Thymus (tissue), 11 donors: ENCODE measurements at regions not wholly inside any gene's neighbourhood (a gene's known extent, or its start where the extent isn't known, plus 50 kb on each side); places are given as distances from the start of the nearest gene placed in this dataset.

Experiments used
- DNase-seq, 9 donors: peaks; one replicate each; pipeline ENCODE4 v3.0.0-alpha.2; 2013; ENCODE audit warnings: low spot score in 9 of 9, low read depth in 6 of 9, missing footprints in 1 of 9
- H3K27ac ChIP-seq, 2 donors: one replicate each; pipeline ENCODE4 v1.5.1; 2013; ENCODE audit warnings: control low read depth in 1 of 2, low read depth in 1 of 2, low read length in 1 of 2, mild to moderate bottlenecking in 1 of 2, moderate library complexity in 1 of 2
- H3K27me3 ChIP-seq, 2 donors: one replicate each; pipeline ENCODE4 v1.5.1; 2013; ENCODE audit warnings: low read length in 1 of 2; ENCODE audit not compliant: control insufficient read depth in 2 of 2, insufficient read depth in 1 of 2
- H3K36me3 ChIP-seq, 2 donors: one replicate each; pipeline ENCODE4 v1.5.1; 2013; ENCODE audit warnings: low read length in 1 of 2, mild to moderate bottlenecking in 1 of 2, moderate library complexity in 1 of 2; ENCODE audit not compliant: control insufficient read depth in 2 of 2, insufficient read depth in 2 of 2
- H3K4me1 ChIP-seq, 2 donors: one replicate each; pipeline ENCODE4 v1.5.1; 2013; ENCODE audit warnings: low read length in 2 of 2; ENCODE audit not compliant: control insufficient read depth in 2 of 2, insufficient read depth in 2 of 2
- H3K4me3 ChIP-seq, 2 donors: one replicate each; pipeline ENCODE4 v1.5.1; 2013; ENCODE audit warnings: low read length in 2 of 2, control low read depth in 1 of 2, mild to moderate bottlenecking in 1 of 2
- H3K9me3 ChIP-seq, 2 donors: one replicate each; pipeline ENCODE4 v1.5.1; 2013; ENCODE audit warnings: low read length in 1 of 2, mild to moderate bottlenecking in 1 of 2; ENCODE audit not compliant: control insufficient read depth in 2 of 2, insufficient read depth in 1 of 2
- WGBS: extraction: QIAGEN DNeasy Blood & Tissue Kit; methylation state at CpG from one replicate; pipeline ENCODE4 v1.1.7; 2013; 5-methylcytosine and 5-hydroxymethylcytosine counted together
- donor health status: healthy.

- Histone ChIP-seq H3K4me3 (no peak overlapping the region), H3K9me3 (no peaks in the 10 kb centered on the region), H3K36me3 (no peaks in the 10 kb centered on the region), H3K27ac (no peak overlapping the region), H3K4me1 (no peaks in the 10 kb centered on the region), H3K27me3 (no peaks in the 10 kb centered on the region)
- 76% methylated on average over 2 of the region's 2 CpGs for whole genome bisulfite sequencing
- DNase-seq = no peak
Observed at GRCh38 chr15:53247041-53247708, 457.0 kb upstream of the ONECUT1 start.

- Histone ChIP-seq H3K27me3 (no peaks in the 10 kb centered on the region), H3K4me1 (no peaks in the 10 kb centered on the region), H3K4me3 (no peak overlapping the region), H3K9me3 (no peaks in the 10 kb centered on the region), H3K36me3 (no peaks in the 10 kb centered on the region), H3K27ac (no peak overlapping the region)
- 100% methylated on average over 1 of the region's 1 CpG for WGBS
- no peak for DNase-seq
Observed at GRCh38 chr15:53246404-53246803, 456.3 kb upstream of the ONECUT1 start.

- Histone ChIP-seq H3K4me1 (no peaks in the 10 kb centered on the region), H3K36me3 (no peaks in the 10 kb centered on the region), H3K4me3 (no peak overlapping the region), H3K27ac (no peak overlapping the region), H3K9me3 (no peaks in the 10 kb centered on the region), H3K27me3 (no peaks in the 10 kb centered on the region)
- no peak for DNase-seq
- WGBS = 21% methylated on average over 2 of the region's 2 CpGs
Observed at GRCh38 chr15:53233801-53234200, 443.7 kb upstream of the ONECUT1 start.

GRCh38 chr15:53230473-53230872, 440.3 kb upstream of the ONECUT1 start:
- no peak overlapping the region for H3K4me3 ChIP-seq
- H3K4me1 ChIP-seq = no peaks in the 10 kb centered on the region
- WGBS = 90% methylated on average over 1 of the region's 1 CpG
- no peaks in the 10 kb centered on the region for H3K27me3 ChIP-seq
- no peak for DNase-seq
- no peak overlapping the region for H3K27ac ChIP-seq
- H3K9me3 ChIP-seq = no peaks in the 10 kb centered on the region
- H3K36me3 ChIP-seq = no peaks in the 10 kb centered on the region

GRCh38 chr15:53226559-53226958, 436.4 kb upstream of the ONECUT1 start:
- no peak for DNase-seq
- H3K36me3 ChIP-seq = no peaks in the 10 kb centered on the region
- no peaks in the 10 kb centered on the region for H3K4me1 ChIP-seq
- WGBS = 38% methylated on average over 2 of the region's 2 CpGs
- H3K4me3 ChIP-seq = no peak overlapping the region
- H3K27ac ChIP-seq = no peak overlapping the region
- no peaks in the 10 kb centered on the region for H3K27me3 ChIP-seq
- H3K9me3 ChIP-seq = no peaks in the 10 kb centered on the region

GRCh38 chr15:53225781-53226180, 435.6 kb upstream of the ONECUT1 start:
- Histone ChIP-seq H3K36me3 (no peaks in the 10 kb centered on the region), H3K4me3 (no peak overlapping the region), H3K27me3 (no peaks in the 10 kb centered on the region), H3K9me3 (no peaks in the 10 kb centered on the region), H3K27ac (no peak overlapping the region), H3K4me1 (no peaks in the 10 kb centered on the region)
- 88% methylated on average over 3 of the region's 3 CpGs for WGBS
- DNase-seq = no peak

GRCh38 chr15:53224371-53224770, 434.2 kb upstream of the ONECUT1 start:
- Histone ChIP-seq H3K27ac (no peak overlapping the region), H3K27me3 (no peaks in the 10 kb centered on the region), H3K4me3 (no peak overlapping the region), H3K9me3 (no peaks in the 10 kb centered on the region), H3K4me1 (no peaks in the 10 kb centered on the region), H3K36me3 (no peaks in the 10 kb centered on the region)
- DNase-seq = no peak

- no peaks in the 10 kb centered on the region for H3K4me1 ChIP-seq
- H3K27ac ChIP-seq = no peak overlapping the region
- H3K27me3 ChIP-seq = no peaks in the 10 kb centered on the region
- 98% methylated on average over 1 of the region's 1 CpG for WGBS
- no peaks in the 10 kb centered on the region for H3K9me3 ChIP-seq
- DNase-seq = no peak
- H3K4me3 ChIP-seq = no peak overlapping the region
- no peaks in the 10 kb centered on the region for H3K36me3 ChIP-seq
Observed at GRCh38 chr15:53223815-53224214, 433.7 kb upstream of the ONECUT1 start.

GRCh38 chr15:53218666-53219580, 428.8 kb upstream of the ONECUT1 start:
- H3K9me3 ChIP-seq = no peaks in the 10 kb centered on the region
- no peaks in the 10 kb centered on the region for H3K27me3 ChIP-seq
- H3K4me1 ChIP-seq = no peaks in the 10 kb centered on the region
- no peaks in the 10 kb centered on the region for H3K36me3 ChIP-seq
- 84% methylated on average over 7 of the region's 7 CpGs for WGBS
- no peak overlapping the region for H3K27ac ChIP-seq
- H3K4me3 ChIP-seq = no peak overlapping the region
- DNase-seq = no peak
